ENCODE measurements at regions not wholly inside any gene's neighbourhood (a gene's known extent, or its start where the extent isn't known, plus 50 kb on each side); places are given as distances from the start of the nearest gene placed in this dataset.

DNA sequence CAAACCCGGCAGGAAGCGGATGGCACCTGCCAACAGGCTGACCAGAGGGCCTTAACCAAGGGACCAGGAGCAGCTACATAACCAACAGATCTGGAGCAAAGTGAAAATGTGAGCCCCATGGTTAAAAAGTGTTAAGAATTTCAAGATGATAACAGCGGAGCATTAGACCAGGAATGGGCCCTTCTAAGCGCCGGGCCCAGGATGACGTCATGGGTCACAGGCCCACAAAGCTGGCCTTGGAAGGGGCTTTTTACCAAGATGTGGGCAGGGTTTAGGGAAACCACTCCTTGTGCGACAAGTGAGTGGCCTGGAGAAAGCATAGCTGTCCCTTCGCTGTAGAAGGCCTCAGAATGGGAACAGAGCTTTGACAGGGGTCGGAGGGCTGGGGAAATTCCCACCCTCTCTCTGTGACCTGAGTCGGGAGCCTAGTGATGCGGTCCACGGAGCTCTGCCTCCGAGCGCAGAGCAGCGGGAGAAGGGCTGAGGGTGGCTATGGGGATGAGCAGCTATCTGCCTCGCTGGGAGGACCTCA lies 84.4 kb upstream of the RPL38 start:
- WGBS, 2 donors: 81 to 85% methylated on average over 16 of the region's 16 CpGs
- no peak overlapping the region for H3K27ac ChIP-seq
- DNase-seq (no peak), ATAC-seq (no peak)
- no peaks in the 10 kb centered on the region for H3K36me3 ChIP-seq
- intact Hi-C loops (cut with DNase I): no loop called here
- H3K4me1 ChIP-seq: no peaks in the 10 kb centered on the region
- H3K27me3 ChIP-seq: peaks cover 0 to 75% (median 40%) of the 10 kb centered on the region in 7 donors
- H3K4me3 ChIP-seq: no peak overlapping the region
- TF ChIP-seq, protein P1, sequence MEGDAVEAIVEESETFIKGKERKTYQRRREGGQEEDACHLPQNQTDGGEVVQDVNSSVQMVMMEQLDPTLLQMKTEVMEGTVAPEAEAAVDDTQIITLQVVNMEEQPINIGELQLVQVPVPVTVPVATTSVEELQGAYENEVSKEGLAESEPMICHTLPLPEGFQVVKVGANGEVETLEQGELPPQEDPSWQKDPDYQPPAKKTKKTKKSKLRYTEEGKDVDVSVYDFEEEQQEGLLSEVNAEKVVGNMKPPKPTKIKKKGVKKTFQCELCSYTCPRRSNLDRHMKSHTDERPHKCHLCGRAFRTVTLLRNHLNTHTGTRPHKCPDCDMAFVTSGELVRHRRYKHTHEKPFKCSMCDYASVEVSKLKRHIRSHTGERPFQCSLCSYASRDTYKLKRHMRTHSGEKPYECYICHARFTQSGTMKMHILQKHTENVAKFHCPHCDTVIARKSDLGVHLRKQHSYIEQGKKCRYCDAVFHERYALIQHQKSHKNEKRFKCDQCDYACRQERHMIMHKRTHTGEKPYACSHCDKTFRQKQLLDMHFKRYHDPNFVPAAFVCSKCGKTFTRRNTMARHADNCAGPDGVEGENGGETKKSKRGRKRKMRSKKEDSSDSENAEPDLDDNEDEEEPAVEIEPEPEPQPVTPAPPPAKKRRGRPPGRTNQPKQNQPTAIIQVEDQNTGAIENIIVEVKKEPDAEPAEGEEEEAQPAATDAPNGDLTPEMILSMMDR (IDR thresholded peaks at IDR 0.05): no peak
- H3K9me3 ChIP-seq: peaks cover 0 to 7% (median 0%) of the 10 kb centered on the region in 11 donors

DNA sequence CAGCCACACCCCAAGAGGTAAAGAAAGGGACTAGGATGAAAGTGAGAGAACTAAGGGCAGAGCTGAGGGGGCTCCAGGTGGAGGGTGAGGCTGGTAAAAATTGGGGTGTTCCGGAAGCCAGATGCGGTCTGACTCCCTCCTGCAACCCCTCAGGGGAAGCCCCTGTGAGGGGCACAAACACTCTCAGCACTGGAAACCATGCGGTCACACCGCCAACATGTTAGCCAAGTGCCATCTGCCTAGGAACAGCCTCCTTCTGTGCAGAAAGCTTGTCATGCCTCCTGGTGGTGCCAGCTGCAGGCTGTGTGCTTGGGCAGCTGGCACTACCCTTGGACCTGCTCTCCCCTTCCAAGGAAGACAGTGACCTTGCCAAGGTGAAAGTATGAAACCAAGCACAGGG lies 83.5 kb upstream of the RPL38 start:
- intact Hi-C loops (cut with DNase I): no loop called here
- Histone ChIP-seq H3K27me3 (peaks cover 0 to 75% (median 34%) of the 10 kb centered on the region in 7 donors), H3K9me3 (peaks cover 0 to 7% (median 0%) of the 10 kb centered on the region in 11 donors), H3K27ac (no peak overlapping the region), H3K4me3 (no peak overlapping the region), H3K36me3 (no peaks in the 10 kb centered on the region), H3K4me1 (no peaks in the 10 kb centered on the region)
- no peak for ATAC-seq
- DNase-seq: no peak
- TF ChIP-seq, protein P1 (IDR thresholded peaks at IDR 0.05): no peak
- WGBS, 2 donors: 89 to 91% methylated on average over 4 of the region's 4 CpGs

DNA sequence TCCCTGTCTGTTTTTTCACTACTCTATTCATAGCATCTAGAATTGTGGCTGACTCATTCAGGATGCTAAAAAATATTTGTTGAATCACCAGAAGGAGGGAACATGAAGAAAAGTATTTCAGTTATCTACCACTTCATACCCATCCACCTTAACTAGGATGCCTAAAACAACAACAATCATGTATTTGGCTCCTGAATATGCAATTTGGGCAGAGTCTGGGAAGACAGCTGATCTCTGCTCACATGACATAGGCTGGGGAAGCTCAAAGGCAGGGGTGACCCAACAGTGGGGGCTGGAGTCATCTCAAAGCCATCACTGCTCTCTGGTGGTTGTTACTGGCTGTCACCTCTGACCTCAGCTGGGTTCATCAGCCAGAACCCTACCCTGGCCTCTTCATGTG lies 80.1 kb upstream of the RPL38 start:
- Histone ChIP-seq H3K9me3 (peaks cover 0 to 7% (median 0%) of the 10 kb centered on the region in 11 donors), H3K27me3 (peaks cover 0 to 66% (median 18%) of the 10 kb centered on the region in 7 donors), H3K36me3 (no peaks in the 10 kb centered on the region), H3K4me1 (no peaks in the 10 kb centered on the region), H3K4me3 (no peak overlapping the region), H3K27ac (no peak overlapping the region)
- no peak for ATAC-seq
- no peak for DNase-seq
- TF ChIP-seq, protein P1 (IDR thresholded peaks at IDR 0.05): no peak
- intact Hi-C loops (cut with DNase I): no loop called here

DNA sequence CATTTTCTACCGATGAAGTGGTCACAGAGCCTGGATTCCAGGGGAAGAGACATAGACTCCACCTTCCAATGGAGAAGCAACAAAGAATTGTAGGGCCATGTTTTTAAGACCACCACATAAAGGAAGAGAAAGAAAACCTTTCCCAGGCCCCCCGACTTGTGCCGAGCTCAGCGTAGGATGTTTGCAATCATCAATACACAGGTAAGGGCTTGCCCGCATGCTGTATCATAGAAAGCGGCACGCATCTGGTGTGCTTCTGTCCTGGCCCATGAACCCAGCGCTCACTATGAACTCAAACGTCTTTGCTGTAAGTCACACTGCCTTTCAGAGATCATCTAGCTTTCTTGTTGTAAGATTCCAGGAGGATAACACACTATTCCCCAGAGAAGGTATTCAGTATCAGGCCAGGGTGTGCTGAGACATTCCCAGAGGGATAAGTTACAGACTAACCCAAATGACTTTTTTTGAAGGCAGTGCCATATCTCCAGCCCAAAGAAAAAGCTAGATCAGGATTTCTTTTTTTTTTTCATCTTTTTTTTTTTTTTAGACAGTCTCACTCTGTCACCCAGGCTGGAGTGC lies 79.5 kb upstream of the RPL38 start:
- peaks cover 0 to 7% (median 0%) of the 10 kb centered on the region in 11 donors for H3K9me3 ChIP-seq
- intact Hi-C loops (cut with DNase I): no loop called here
- ATAC-seq (no peak), DNase-seq (no peak)
- no peaks in the 10 kb centered on the region for H3K36me3 ChIP-seq
- H3K4me1 ChIP-seq: no peaks in the 10 kb centered on the region
- no peak overlapping the region for H3K4me3 ChIP-seq
- H3K27ac ChIP-seq: no peak overlapping the region
- TF ChIP-seq, protein P1 (IDR thresholded peaks at IDR 0.05): no peak
- peaks cover 0 to 65% (median 22%) of the 10 kb centered on the region in 7 donors for H3K27me3 ChIP-seq
- WGBS, 2 donors: 87 to 91% methylated on average over 9 of the region's 9 CpGs
